Adipocyte (in vitro differentiated cells): ENCODE measurements at regions not wholly inside any gene's neighbourhood (a gene's known extent, or its start where the extent isn't known, plus 50 kb on each side); places are given as distances from the start of the nearest gene placed in this dataset.

ENCODE experiments used
- DNase-seq: peaks from one replicate; pipeline ENCODE4 v3.0.0-alpha.2; 2015; ENCODE audit warnings: low read depth
- H3K27me3 ChIP-seq: replicated peaks from 2 replicates; pipeline ENCODE4 v1.7.0; 2013; ENCODE audit warnings: mild to moderate bottlenecking, low read length, moderate library complexity; ENCODE audit not compliant: control insufficient read depth, insufficient read depth
- H3K36me3 ChIP-seq: 2 replicates; pipeline ENCODE4 v1.7.0; 2013; ENCODE audit warnings: low read length, mild to moderate bottlenecking, moderate library complexity; ENCODE audit not compliant: control insufficient read depth, insufficient read depth, severe bottlenecking
- H3K4me1 ChIP-seq: 2 replicates; pipeline ENCODE4 v1.7.0; 2013; ENCODE audit warnings: mild to moderate bottlenecking, low read length, moderate library complexity; ENCODE audit not compliant: control insufficient read depth, insufficient read depth
- H3K4me3 ChIP-seq: 2 replicates; pipeline ENCODE4 v1.7.0; 2013; ENCODE audit warnings: mild to moderate bottlenecking, low read length, moderate library complexity
- H3K9ac ChIP-seq: 2 replicates; pipeline ENCODE4 v1.7.0; 2013; ENCODE audit warnings: mild to moderate bottlenecking, low read length, moderate library complexity
- H3K9me3 ChIP-seq: 2 replicates; pipeline ENCODE4 v1.7.0; 2013; ENCODE audit warnings: mild to moderate bottlenecking, low read length, moderate library complexity; ENCODE audit not compliant: control insufficient read depth

DNA sequence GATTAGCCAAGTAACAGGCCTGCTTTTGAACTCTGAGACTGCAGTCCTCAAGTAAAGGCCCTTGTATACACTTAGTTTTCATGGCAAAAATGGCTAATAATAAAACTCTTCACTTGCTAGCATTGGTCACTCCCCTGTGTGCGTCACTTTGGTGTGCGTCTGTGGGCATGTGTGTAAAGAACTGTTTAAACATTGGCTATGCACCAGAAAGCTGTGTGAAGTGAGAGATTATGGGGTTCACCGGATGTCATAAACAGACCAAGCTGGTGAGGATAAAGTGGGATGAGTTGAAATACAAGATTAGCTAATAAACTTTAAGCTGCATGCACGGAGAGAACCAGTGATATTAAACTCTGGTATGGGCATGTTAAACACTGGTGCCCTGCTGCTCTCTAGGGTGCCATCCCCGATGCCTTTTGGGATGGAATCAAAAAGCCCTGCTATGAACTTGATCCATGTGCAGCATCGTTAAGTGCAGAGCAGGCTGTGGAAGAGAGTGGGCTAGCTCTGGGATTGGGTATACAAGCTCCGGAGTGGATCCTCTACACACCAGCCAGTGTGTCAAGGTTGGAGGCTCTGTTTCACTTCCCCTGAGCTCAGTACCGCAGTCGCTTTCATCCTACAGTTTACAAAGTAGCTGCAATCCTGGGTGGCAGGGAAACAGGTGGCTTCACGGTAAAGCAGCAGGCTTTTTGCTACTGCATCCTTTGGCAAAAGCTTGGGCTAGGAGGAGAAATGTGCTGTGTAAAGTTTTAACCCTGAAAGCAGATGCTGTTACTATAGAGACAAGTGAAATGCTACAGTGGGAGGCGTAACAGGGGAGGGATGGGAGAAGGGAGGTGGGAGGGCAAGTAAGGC, 108.3 kb upstream of the SLC4A4 start:
- no peak for DNase-seq
- peaks cover 2% of the 10 kb centered on the region for H3K27me3 ChIP-seq
- H3K9me3 ChIP-seq: no peaks in the 10 kb centered on the region
- peaks cover 29% of the 10 kb centered on the region for H3K4me1 ChIP-seq
- H3K4me3 ChIP-seq: no peak overlapping the region
- no peak overlapping the region for H3K9ac ChIP-seq
- H3K36me3 ChIP-seq: no peaks in the 10 kb centered on the region

GRCh38 chr4:71231129-71232055, 107.4 kb upstream of the SLC4A4 start:
- Histone ChIP-seq H3K4me1 (peaks cover 32% of the 10 kb centered on the region), H3K9ac (peak overlapping the region; percentile 32), H3K4me3 (peak overlapping the region; percentile 34), H3K36me3 (no peaks in the 10 kb centered on the region), H3K9me3 (no peaks in the 10 kb centered on the region), H3K27me3 (peaks cover 2% of the 10 kb centered on the region)
- DNase-seq: peak; percentile 73

GRCh38 chr4:71232056-71232430, 106.8 kb upstream of the SLC4A4 start:
- peak; percentile 40 for DNase-seq
- Histone ChIP-seq H3K27me3 (peaks cover 2% of the 10 kb centered on the region), H3K4me1 (peaks cover 32% of the 10 kb centered on the region), H3K9me3 (no peaks in the 10 kb centered on the region), H3K9ac (peak overlapping the region; percentile 32), H3K4me3 (peak overlapping the region; percentile 34), H3K36me3 (no peaks in the 10 kb centered on the region)

- peaks cover 32% of the 10 kb centered on the region for H3K4me1 ChIP-seq
- no peaks in the 10 kb centered on the region for H3K36me3 ChIP-seq
- no peak overlapping the region for H3K9ac ChIP-seq
- H3K9me3 ChIP-seq: no peaks in the 10 kb centered on the region
- H3K27me3 ChIP-seq: peaks cover 2% of the 10 kb centered on the region
- H3K4me3 ChIP-seq: no peak overlapping the region
- DNase-seq: no peak
Observed at GRCh38 chr4:71232846-71233245, 106.0 kb upstream of the SLC4A4 start.

DNA sequence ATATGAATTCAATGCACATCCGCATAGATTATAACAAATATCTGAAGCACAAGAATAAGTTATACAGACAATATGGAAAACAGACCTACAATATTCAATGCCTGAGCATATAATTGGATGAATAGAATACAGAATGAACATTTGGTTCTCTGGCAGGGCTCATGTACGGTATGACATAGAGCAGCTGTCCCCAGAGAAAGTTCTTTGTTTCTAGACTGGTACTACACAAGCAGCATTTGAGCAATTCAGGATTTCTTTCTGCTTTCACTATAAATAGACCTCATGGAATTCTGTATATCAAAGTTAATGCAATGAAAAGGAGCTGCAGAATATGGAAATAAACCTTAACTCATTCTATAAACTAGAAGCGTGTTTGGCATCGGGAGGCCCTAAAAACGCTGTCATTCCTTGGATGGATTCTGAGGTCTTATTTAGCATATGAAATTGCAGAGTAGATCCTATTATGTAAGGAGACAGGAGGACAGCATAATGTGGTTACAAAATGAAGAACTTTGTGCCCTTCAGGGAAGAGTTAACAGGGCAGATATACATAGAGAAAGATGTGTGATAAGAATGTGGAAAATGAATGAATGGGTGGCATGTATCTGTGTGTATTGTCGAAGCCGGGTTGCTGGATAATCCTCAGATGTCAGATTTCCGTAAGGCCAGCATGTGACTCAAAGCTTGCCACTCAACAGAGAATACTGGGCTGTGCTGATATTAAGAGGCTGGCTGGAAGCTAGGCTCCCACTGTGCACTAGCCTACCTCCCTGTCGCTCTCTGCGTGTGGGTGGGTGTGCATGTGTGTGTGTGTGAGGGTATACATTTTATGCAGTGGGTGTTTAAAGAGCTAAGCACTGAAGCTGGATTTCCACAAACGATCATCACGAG, 103.3 kb upstream of the SLC4A4 start:
- H3K9me3 ChIP-seq: no peaks in the 10 kb centered on the region
- no peaks in the 10 kb centered on the region for H3K27me3 ChIP-seq
- peaks cover 19% of the 10 kb centered on the region for H3K4me1 ChIP-seq
- no peak for DNase-seq
- H3K9ac ChIP-seq: no peak overlapping the region
- H3K36me3 ChIP-seq: no peaks in the 10 kb centered on the region
- H3K4me3 ChIP-seq: no peak overlapping the region

DNA sequence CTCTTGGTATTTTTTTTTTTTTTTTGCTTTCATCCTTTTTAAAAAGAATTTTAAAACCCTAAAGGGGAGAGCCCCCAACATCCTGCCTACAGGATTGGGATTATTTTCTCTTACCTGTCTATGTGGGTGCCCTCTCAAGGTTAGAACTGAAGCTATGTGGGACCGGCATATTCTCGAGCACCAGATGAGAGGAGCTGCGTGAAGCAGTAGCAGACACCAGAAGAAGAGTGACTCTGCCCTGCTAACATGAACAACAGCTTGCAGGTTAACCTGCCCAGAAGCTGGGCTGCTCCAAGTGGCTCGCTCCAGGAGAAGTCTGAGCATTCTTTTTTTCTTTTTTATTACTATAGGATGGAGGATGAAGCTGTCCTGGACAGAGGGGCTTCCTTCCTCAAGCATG, 102.6 kb upstream of the SLC4A4 start:
- Histone ChIP-seq H3K4me3 (no peak overlapping the region), H3K4me1 (peaks cover 12% of the 10 kb centered on the region), H3K9me3 (no peaks in the 10 kb centered on the region), H3K27me3 (no peaks in the 10 kb centered on the region), H3K36me3 (no peaks in the 10 kb centered on the region), H3K9ac (no peak overlapping the region)
- DNase-seq: no peak

- Histone ChIP-seq H3K4me3 (no peak overlapping the region), H3K36me3 (no peaks in the 10 kb centered on the region), H3K9ac (no peak overlapping the region), H3K9me3 (no peaks in the 10 kb centered on the region), H3K27me3 (no peaks in the 10 kb centered on the region), H3K4me1 (peaks cover 3% of the 10 kb centered on the region)
- no peak for DNase-seq
Observed at GRCh38 chr4:71237641-71238040, 101.2 kb upstream of the SLC4A4 start.

GRCh38 chr4:71239365-71239764, 99.5 kb upstream of the SLC4A4 start:
- no peak overlapping the region for H3K9ac ChIP-seq
- H3K36me3 ChIP-seq: no peaks in the 10 kb centered on the region
- no peak overlapping the region for H3K4me3 ChIP-seq
- H3K4me1 ChIP-seq: peaks cover 3% of the 10 kb centered on the region
- no peak for DNase-seq
- no peaks in the 10 kb centered on the region for H3K9me3 ChIP-seq
- H3K27me3 ChIP-seq: no peaks in the 10 kb centered on the region

GRCh38 chr4:71240094-71240493, 98.7 kb upstream of the SLC4A4 start:
- DNase-seq: no peak
- H3K27me3 ChIP-seq: no peaks in the 10 kb centered on the region
- H3K4me1 ChIP-seq: peaks cover 3% of the 10 kb centered on the region
- no peak overlapping the region for H3K4me3 ChIP-seq
- no peaks in the 10 kb centered on the region for H3K9me3 ChIP-seq
- H3K36me3 ChIP-seq: no peaks in the 10 kb centered on the region
- no peak overlapping the region for H3K9ac ChIP-seq

GRCh38 chr4:71241501-71242288, 97.1 kb upstream of the SLC4A4 start:
- Histone ChIP-seq H3K4me3 (no peak overlapping the region), H3K4me1 (no peaks in the 10 kb centered on the region), H3K9me3 (no peaks in the 10 kb centered on the region), H3K36me3 (no peaks in the 10 kb centered on the region), H3K9ac (no peak overlapping the region), H3K27me3 (no peaks in the 10 kb centered on the region)
- DNase-seq: peak; percentile 16
